HCT116 (cell line): ENCODE measurements at regions not wholly inside any gene's neighbourhood (a gene's known extent, or its start where the extent isn't known, plus 50 kb on each side); places are given as distances from the start of the nearest gene placed in this dataset.

Experiments
- ATAC-seq: fragments of 200-7000 bp; cut with Tn5 transposase; 2 replicates; pipeline ENCODE4 v1.9.1; 2020; ENCODE audit warnings: mild to moderate bottlenecking, moderate library complexity
- BruUV-seq: library from RNA; stranded (reverse); fragments of 400-500 nt; replicated peaks from 2 replicates; lab custom pipeline; 2021; lab: Mats Ljungman, UMichigan
- CTCF ChIA-PET: fragments of 300-600 bp; sonication (Branson Sonifier 250); formaldehyde crosslinking; loops from one replicate; lab custom pipeline; 2021; ENCODE audit warnings: antibody characterized with exemption; lab: Charles Lee
- POLR2A ChIA-PET: fragments of 300-600, 350-600 bp; sonication (Branson Sonifier 250); formaldehyde crosslinking; loops from one replicate; lab custom pipeline; 2021; ENCODE audit warnings: antibody characterized with exemption; lab: Charles Lee
- RAD21 ChIA-PET, 2 experiments: fragments of 300-600 bp; sonication (Branson Sonifier 250); formaldehyde crosslinking; loops; one replicate each; lab custom pipeline; 2023; ENCODE audit warnings: low total read pairs in 2 of 2; ENCODE audit not compliant: uncharacterized antibody in 2 of 2, unreplicated experiment in 2 of 2, low non-redundant PET in 1 of 2; lab: Charles Lee
- DNase-seq: peaks from one replicate; pipeline ENCODE4 v3.0.0-alpha.2; 2010; ENCODE audit warnings: low read depth, low spot score
- H2AFZ ChIP-seq: fragments of 200-600 bp; shearing (Covaris generic), sonication (generic); 2 replicates; pipeline ENCODE4 v1.6.1; 2017; ENCODE audit warnings: low read depth, mixed run types, mixed read lengths, antibody characterized with exemption, low read length; ENCODE audit not compliant: poor library complexity, severe bottlenecking
- H3K27ac ChIP-seq: 2 replicates; pipeline ENCODE4 v1.5.1; 2012; ENCODE audit warnings: low read depth, low read length
- H3K27me3 ChIP-seq: fragments of 200-600 bp; sonication (generic); 2 replicates; pipeline ENCODE4 v1.6.1; 2016; ENCODE audit warnings: mixed run types, low read length, mixed read lengths; ENCODE audit not compliant: insufficient read depth
- H3K36me3 ChIP-seq, 2 experiments: fragments of 200-500 bp in 1 of 2; fragments of 200-600 bp in 1 of 2; sonication (Bioruptor generic) in 1 of 2; sonication (generic) in 1 of 2; 2 replicates each; pipeline versions ENCODE4 v1.5.1 to v1.6.1; 2014 to 2016; ENCODE audit warnings: low read length in 2 of 2, inconsistent platforms in 1 of 2, mixed read lengths in 1 of 2, mixed run types in 1 of 2; ENCODE audit not compliant: insufficient read depth in 2 of 2, control insufficient read depth in 1 of 2
- H3K4me1 ChIP-seq, 2 experiments: fragments of 200-600 bp in 1 of 2; sonication (generic) in 1 of 2; 2 replicates each; pipeline versions ENCODE4 v1.5.1 to v1.6.1; 2012 to 2017; ENCODE audit warnings: low read length in 2 of 2, inconsistent platforms in 1 of 2, mild to moderate bottlenecking in 1 of 2, mixed read lengths in 1 of 2, mixed run types in 1 of 2, moderate library complexity in 1 of 2; ENCODE audit not compliant: insufficient read depth in 2 of 2, control insufficient read depth in 1 of 2
- H3K4me2 ChIP-seq: fragments of 200-600 bp; sonication (generic); 2 replicates; pipeline ENCODE4 v1.6.1; 2017; ENCODE audit warnings: mixed run types, low read length, mixed read lengths
- H3K4me3 ChIP-seq, 2 experiments: fragments of 200-600 bp in 1 of 2; sonication (generic) in 1 of 2; replicated peaks in 1 of 2; 2 replicates each; pipeline ENCODE4 v1.5.1; 2011 to 2016; ENCODE audit warnings: low read length in 2 of 2, control low read depth in 1 of 2, low read depth in 1 of 2, mild to moderate bottlenecking in 1 of 2, mixed read lengths in 1 of 2, mixed run types in 1 of 2
- H3K79me2 ChIP-seq: fragments of 200-600 bp; sonication (generic); 2 replicates; pipeline ENCODE4 v1.6.1; 2017; ENCODE audit warnings: mild to moderate bottlenecking, mixed run types, low read length, moderate library complexity, mixed read lengths; ENCODE audit not compliant: insufficient read depth
- H3K9ac ChIP-seq: fragments of 200-600 bp; sonication (generic); 2 replicates; pipeline ENCODE4 v1.6.1; 2016; ENCODE audit warnings: low read length, mixed read lengths
- H3K9me2 ChIP-seq: fragments of 200-600 bp; sonication (generic), shearing (Covaris generic); 2 replicates; pipeline ENCODE4 v1.6.1; 2017; ENCODE audit warnings: mixed run types, mild to moderate bottlenecking, moderate library complexity; ENCODE audit not compliant: insufficient read depth
- H3K9me3 ChIP-seq, 2 experiments: fragments of 200-500 bp in 1 of 2; fragments of 200-600 bp in 1 of 2; sonication (Bioruptor generic) in 1 of 2; sonication (generic) in 1 of 2; 2 replicates each; pipeline ENCODE4 v1.6.1; 2014 to 2017; ENCODE audit warnings: low read length in 2 of 2, mixed read lengths in 2 of 2, inconsistent platforms in 1 of 2, low read depth in 1 of 2, mild to moderate bottlenecking in 1 of 2, mixed run types in 1 of 2, moderate library complexity in 1 of 2; ENCODE audit not compliant: control insufficient read depth in 1 of 2, insufficient read depth in 1 of 2
- H4K20me1 ChIP-seq: fragments of 200-600 bp; sonication (generic), shearing (Covaris generic); 2 replicates; pipeline ENCODE4 v1.6.1; 2017; ENCODE audit warnings: mixed run types, mild to moderate bottlenecking, moderate library complexity; ENCODE audit not compliant: insufficient read depth
- CBX3 ChIP-seq: IDR thresholded peaks from 2 replicates; pipeline ENCODE4 v1.6.1; 2012; ENCODE audit warnings: low read depth
- ELF1 ChIP-seq: IDR thresholded peaks from 2 replicates; pipeline ENCODE4 v1.6.1; 2012; ENCODE audit warnings: low read depth, borderline replicate concordance
- EZH2 ChIP-seq: fragments of 200-600 bp; sonication (generic); IDR thresholded peaks from 2 replicates; pipeline ENCODE4 v1.6.1; 2017; ENCODE audit warnings: antibody characterized with exemption, mixed run types
- EZH2phosphoT487 ChIP-seq: fragments of 200-600 bp; IDR thresholded peaks from 2 replicates; pipeline ENCODE4 v1.6.1; 2018; ENCODE audit warnings: antibody characterized with exemption, borderline replicate concordance
- POLR2AphosphoS5 ChIP-seq: IDR thresholded peaks from 2 replicates; pipeline ENCODE4 v1.6.1; 2011; ENCODE audit warnings: mild to moderate bottlenecking, low read depth, low read length, moderate library complexity
- SIN3A ChIP-seq: IDR thresholded peaks from 2 replicates; pipeline ENCODE4 v1.6.1; 2012; ENCODE audit warnings: low read depth
- SP1 ChIP-seq: IDR thresholded peaks from 2 replicates; pipeline ENCODE4 v1.6.1; 2012; ENCODE audit warnings: low read depth
- SRF ChIP-seq: IDR thresholded peaks from 2 replicates; pipeline ENCODE4 v1.6.1; 2012; ENCODE audit warnings: low read depth
- TCF7L2 ChIP-seq: IDR thresholded peaks from 2 replicates; pipeline ENCODE4 v1.7.0; 2011; ENCODE audit warnings: borderline replicate concordance, inconsistent platforms; ENCODE audit not compliant: insufficient read depth, insufficient read length; ENCODE audit errors: extremely low read depth
- intact Hi-C: fragments of 100-400 bp; cut with micrococcal nuclease; formaldehyde crosslinking; loops from 2 replicates; pipeline ENCODE4 v1.10.0; 2022
- TF ChIP-seq, protein P1 (sequence below): IDR thresholded peaks from 2 replicates; pipeline ENCODE4 v1.6.1; 2012

DNA sequence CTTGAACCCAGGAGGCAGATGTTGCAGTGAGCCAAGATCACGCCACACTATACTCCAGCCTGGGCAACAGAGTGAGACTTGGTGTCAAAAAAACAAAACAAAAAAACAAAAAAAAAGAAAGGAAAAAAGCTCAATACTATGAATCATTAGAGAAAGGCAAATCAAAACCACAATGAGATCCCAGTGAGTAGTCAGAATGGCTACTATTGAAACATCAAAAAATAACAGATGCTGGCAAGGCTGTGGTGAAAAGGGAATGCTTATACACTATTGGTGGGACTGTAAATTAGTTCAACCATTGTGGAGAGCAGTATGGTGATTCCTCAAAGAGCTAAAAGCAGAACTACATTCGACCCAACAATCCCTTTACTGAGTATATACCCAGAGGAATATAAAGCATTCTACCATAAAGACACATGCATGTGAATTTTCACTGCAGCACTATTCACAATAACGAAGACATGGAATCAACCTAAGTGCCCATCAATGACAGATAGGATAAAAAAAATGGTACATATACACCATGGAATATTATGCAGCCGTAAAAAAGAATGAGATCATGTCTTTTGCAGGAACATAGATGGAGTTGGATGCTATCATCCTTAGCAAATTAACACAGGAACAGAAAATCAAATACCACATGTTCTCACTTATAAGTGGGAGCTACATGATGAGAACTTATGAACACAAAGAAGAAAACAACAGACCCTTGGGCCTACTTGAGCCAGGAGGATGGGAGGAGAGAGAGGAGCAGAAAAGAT, 81.9 kb upstream of the ARRDC3 start (continued):
- no peak for TF ChIP-seq EZH2phosphoT487
- TF ChIP-seq CBX3: no peak

DNA sequence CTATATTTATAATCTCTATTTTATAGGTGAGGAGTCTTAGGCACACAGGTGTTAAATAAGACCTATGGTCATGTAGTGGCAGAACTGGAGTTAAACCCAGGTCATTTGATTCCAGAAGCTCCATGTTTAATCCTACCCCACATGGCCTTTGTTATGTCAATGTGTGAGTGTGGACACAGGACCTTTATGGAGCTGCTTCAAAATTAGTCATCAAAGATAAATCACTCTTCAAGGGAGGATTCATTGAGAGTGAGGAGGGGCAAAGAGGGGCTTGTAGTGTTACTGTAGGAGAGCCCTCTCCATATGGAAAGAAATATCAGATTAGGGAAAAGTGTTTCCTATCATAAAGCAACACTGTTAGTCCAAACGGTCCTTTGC, 74.6 kb upstream of the ARRDC3 start:
- ATAC-seq: no peak

More for the DNA sequence above, 74.6 kb upstream of the ARRDC3 start:
- no peak for DNase-seq
- CTCF ChIA-PET: no interaction called here
- intact Hi-C loops: no loop called here
- POLR2A ChIA-PET: no interaction called here
- H3K9me3 ChIP-seq: no peaks in the 10 kb centered on the region
- no peaks in the 10 kb centered on the region for H3K36me3 ChIP-seq
- H3K4me2 ChIP-seq: no peak overlapping the region
- no peaks in the 10 kb centered on the region for H4K20me1 ChIP-seq
- no peak for TF ChIP-seq POLR2AphosphoS5
- TF ChIP-seq, protein P1, sequence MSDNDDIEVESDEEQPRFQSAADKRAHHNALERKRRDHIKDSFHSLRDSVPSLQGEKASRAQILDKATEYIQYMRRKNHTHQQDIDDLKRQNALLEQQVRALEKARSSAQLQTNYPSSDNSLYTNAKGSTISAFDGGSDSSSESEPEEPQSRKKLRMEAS: no peak
- no peak for TF ChIP-seq EZH2phosphoT487
- TF ChIP-seq SIN3A: no peak
- no peak for TF ChIP-seq TCF7L2
- no peak for TF ChIP-seq SP1
- no peak for TF ChIP-seq EZH2
- TF ChIP-seq SRF: no peak
- no peak for TF ChIP-seq ELF1
- TF ChIP-seq, all 23 proteins: peak for 0
- no peaks in the 10 kb centered on the region for H3K27me3 ChIP-seq
- H3K9ac ChIP-seq: no peak overlapping the region
- H2AFZ ChIP-seq: no peak overlapping the region
- no peaks in the 10 kb centered on the region for H3K79me2 ChIP-seq
- RAD21 ChIA-PET: no interaction called here
- H3K4me3 ChIP-seq: no peak overlapping the region
- no peaks in the 10 kb centered on the region for H3K9me2 ChIP-seq
- BruUV-seq: no TSS peak
- no peaks in the 10 kb centered on the region for H3K4me1 ChIP-seq
- H3K27ac ChIP-seq: no peak overlapping the region
